ENCODE measurements at regions not wholly inside any gene's neighbourhood (a gene's known extent, or its start where the extent isn't known, plus 50 kb on each side); places are given as distances from the start of the nearest gene placed in this dataset.

- TF ChIP-seq ZNF609 (CRISPR knock-in tag; IDR thresholded peaks at IDR 0.05; ENCODE audit: borderline replicate concordance) (no peak), ZNF512B (CRISPR knock-in tag; IDR thresholded peaks at IDR 0.05; ENCODE audit: borderline replicate concordance) (no peak), HCFC1 (IDR thresholded peaks at IDR 0.05; ENCODE audit: low read depth, low read length) (no peak), RBAK (CRISPR knock-in tag; IDR thresholded peaks at IDR 0.05) (no peak), BCLAF1 (IDR thresholded peaks at IDR 0.05) (no peak)
Measured at GRCh38 chr9:107688728-107689127, 199.2 kb upstream of the KLF4 start (continued).

All from HepG2 (cell line).